Lung (tissue), 11 donors: ENCODE measurements at regions not wholly inside any gene's neighbourhood (a gene's known extent, or its start where the extent isn't known, plus 50 kb on each side); places are given as distances from the start of the nearest gene placed in this dataset.

Experiments
- ATAC-seq: fragments of 200-7000 bp; cut with Tn5 transposase; one replicate; pipeline ENCODE4 v1.9.1; 2020; ENCODE audit warnings: moderate number of reproducible peaks; ENCODE audit not compliant: insufficient read depth, low FRiP score
- DNase-seq, 3 donors: peaks; one replicate each; pipeline ENCODE4 v3.0.0-alpha.2; 2013 to 2017
- H3K27ac ChIP-seq, 2 donors: one replicate each; pipeline ENCODE4 v1.5.1; 2013; ENCODE audit warnings: mild to moderate bottlenecking in 2 of 2, moderate library complexity in 2 of 2, control low read depth in 1 of 2, inconsistent platforms in 1 of 2, low read depth in 1 of 2, low read length in 1 of 2
- H3K27me3 ChIP-seq, 3 donors: one replicate each; pipeline ENCODE4 v1.5.1; 2013; ENCODE audit warnings: low read length in 2 of 3; ENCODE audit not compliant: control insufficient read depth in 3 of 3, insufficient read depth in 3 of 3
- H3K36me3 ChIP-seq, 4 donors: one replicate each; pipeline ENCODE4 v1.5.1; 2013; ENCODE audit warnings: low read length in 4 of 4, mild to moderate bottlenecking in 1 of 4, moderate library complexity in 1 of 4; ENCODE audit not compliant: control insufficient read depth in 4 of 4, insufficient read depth in 4 of 4
- H3K4me1 ChIP-seq, 5 donors: one replicate each; pipeline ENCODE4 v1.5.1; 2013; ENCODE audit warnings: low read length in 5 of 5, mild to moderate bottlenecking in 2 of 5, moderate library complexity in 1 of 5; ENCODE audit not compliant: control insufficient read depth in 5 of 5, insufficient read depth in 5 of 5
- H3K4me3 ChIP-seq: one replicate; pipeline ENCODE4 v1.5.1; 2013; ENCODE audit warnings: mild to moderate bottlenecking, control low read depth, moderate library complexity
- H3K9ac ChIP-seq, 2 donors: one replicate each; pipeline ENCODE4 v1.5.1; 2013; ENCODE audit warnings: low read length in 2 of 2, control low read depth in 1 of 2; ENCODE audit not compliant: insufficient read depth in 1 of 2
- H3K9me3 ChIP-seq, 4 donors: one replicate each; pipeline ENCODE4 v1.5.1; 2013; ENCODE audit warnings: low read length in 3 of 4, mild to moderate bottlenecking in 1 of 4, moderate library complexity in 1 of 4; ENCODE audit not compliant: control insufficient read depth in 4 of 4, insufficient read depth in 3 of 4
- CTCF ChIP-seq: IDR thresholded peaks from 2 replicates; pipeline ENCODE4 v1.5.1; 2012; ENCODE audit warnings: mild to moderate bottlenecking; ENCODE audit errors: control extremely low read depth, extremely low read depth
- WGBS, 2 donors: extraction: QIAGEN DNeasy Blood & Tissue Kit; methylation state at CpG; one replicate each; pipeline ENCODE4 v1.1.7; 2013; 5-methylcytosine and 5-hydroxymethylcytosine counted together
- donor health status: control.
- donor health status: control.
- donor health status: Bipolar disorder and iron deficiency.
- donor health status: healthy.
- donor health status: DM: yes; HTN: yes; CAD: no.

- no peak overlapping the region for H3K4me3 ChIP-seq
- H3K4me1 ChIP-seq: no peaks in the 10 kb centered on the region
- DNase-seq (no peak), ATAC-seq (no peak)
- no peak overlapping the region for H3K9ac ChIP-seq
- 89 to 95% methylated on average over 11 of the region's 11 CpGs for WGBS, 2 donors
- no peak for TF ChIP-seq CTCF
- H3K27me3 ChIP-seq: no peaks in the 10 kb centered on the region
- no peaks in the 10 kb centered on the region for H3K9me3 ChIP-seq
- no peak overlapping the region for H3K27ac ChIP-seq
- no peaks in the 10 kb centered on the region for H3K36me3 ChIP-seq
These were observed 118.2 kb upstream of the C7orf33 start for GRCh38 chr7:148472406-148472805.

- DNase-seq (no peak), ATAC-seq (no peak)
- no peaks in the 10 kb centered on the region for H3K4me1 ChIP-seq
- no peak overlapping the region for H3K9ac ChIP-seq
- H3K27ac ChIP-seq: no peak overlapping the region
- WGBS, 2 donors: 78 to 88% methylated on average over 14 of the region's 14 CpGs
- H3K4me3 ChIP-seq: no peak overlapping the region
- TF ChIP-seq CTCF: no peak
- no peaks in the 10 kb centered on the region for H3K9me3 ChIP-seq
- H3K27me3 ChIP-seq: no peaks in the 10 kb centered on the region
- no peaks in the 10 kb centered on the region for H3K36me3 ChIP-seq
These were observed 116.7 kb upstream of the C7orf33 start for GRCh38 chr7:148473703-148474480.

- H3K27ac ChIP-seq: no peak overlapping the region
- DNase-seq (no peak), ATAC-seq (no peak)
- H3K27me3 ChIP-seq: no peaks in the 10 kb centered on the region
- H3K4me1 ChIP-seq: no peaks in the 10 kb centered on the region
- no peak overlapping the region for H3K9ac ChIP-seq
- no peak overlapping the region for H3K4me3 ChIP-seq
- TF ChIP-seq CTCF: no peak
- WGBS, 2 donors: 74 to 86% methylated on average over 6 of the region's 6 CpGs
- H3K36me3 ChIP-seq: no peaks in the 10 kb centered on the region
- H3K9me3 ChIP-seq: no peaks in the 10 kb centered on the region
These were observed 116.0 kb upstream of the C7orf33 start for GRCh38 chr7:148474481-148475025.
